GM21717 (cell line): ENCODE measurements at regions not wholly inside any gene's neighbourhood (a gene's known extent, or its start where the extent isn't known, plus 50 kb on each side); places are given as distances from the start of the nearest gene placed in this dataset.

Source experiments
- ATAC-seq: cut with Tn5 transposase; IDR thresholded peaks from one replicate; pipeline ENCODE4 v1.9.1; 2021; ENCODE audit warnings: mild to moderate bottlenecking, moderate library complexity; ENCODE audit not compliant: unreplicated experiment

- no peak for ATAC-seq
Observed at GRCh38 chr3:18008706-18009368, 266.4 kb upstream of the TBC1D5 start.

GRCh38 chr3:18007980-18008379 is 265.5 kb upstream of the TBC1D5 start:
- no peak for ATAC-seq

- no peak for ATAC-seq
Observed at GRCh38 chr3:17995769-17996168, 253.3 kb upstream of the TBC1D5 start.

- ATAC-seq, result no peak
Observed at GRCh38 chr3:17994167-17994566, 251.7 kb upstream of the TBC1D5 start.

- no peak for ATAC-seq
Observed at GRCh38 chr3:17990390-17990789, 248.0 kb upstream of the TBC1D5 start.

- ATAC-seq, result no peak
Observed at GRCh38 chr3:17986348-17986816, 244.0 kb upstream of the TBC1D5 start.

- ATAC-seq, result no peak
Observed at GRCh38 chr3:17985658-17986347, 243.4 kb upstream of the TBC1D5 start.

- no peak for ATAC-seq
Observed at GRCh38 chr3:17983106-17983505, 240.7 kb upstream of the TBC1D5 start.

- no peak for ATAC-seq
Observed at GRCh38 chr3:17982211-17982880, 239.9 kb upstream of the TBC1D5 start.

GRCh38 chr3:17980863-17981262 is 238.4 kb upstream of the TBC1D5 start:
- ATAC-seq, result no peak

- ATAC-seq, result no peak
Observed at GRCh38 chr3:17979911-17980310, 237.5 kb upstream of the TBC1D5 start.

- ATAC-seq, result no peak
Observed at GRCh38 chr3:17979252-17979651, 236.8 kb upstream of the TBC1D5 start.

GRCh38 chr3:17974206-17974841 is 231.9 kb upstream of the TBC1D5 start:
- no peak for ATAC-seq

- no peak for ATAC-seq
Observed at GRCh38 chr3:17972959-17973906, 230.8 kb upstream of the TBC1D5 start.

GRCh38 chr3:17972476-17972875 is 230.0 kb upstream of the TBC1D5 start:
- no peak for ATAC-seq

- no peak for ATAC-seq
Observed at GRCh38 chr3:17972030-17972429, 229.6 kb upstream of the TBC1D5 start.

GRCh38 chr3:17969985-17970568 is 227.6 kb upstream of the TBC1D5 start:
- no peak for ATAC-seq

GRCh38 chr3:17969244-17969643 is 226.8 kb upstream of the TBC1D5 start:
- no peak for ATAC-seq

- no peak for ATAC-seq
Observed at GRCh38 chr3:17967953-17968607, 225.6 kb upstream of the TBC1D5 start.

- ATAC-seq, result no peak
Observed at GRCh38 chr3:17967111-17967510, 224.7 kb upstream of the TBC1D5 start.
